Neural cell (in vitro differentiated cells): ENCODE measurements at regions not wholly inside any gene's neighbourhood (a gene's known extent, or its start where the extent isn't known, plus 50 kb on each side); places are given as distances from the start of the nearest gene placed in this dataset.

Source experiments
- H2AFZ ChIP-seq: fragments of 200-600, 300-800 bp; sonication (generic), shearing (Covaris generic); 2 replicates; pipeline ENCODE4 v1.6.0; 2014; ENCODE audit warnings: low read depth, mild to moderate bottlenecking, antibody characterized with exemption, low read length, moderate library complexity
- H3F3A ChIP-seq: fragments of 200-600 bp; shearing (Covaris generic); 2 replicates; pipeline ENCODE4 v1.6.1; 2016; ENCODE audit warnings: mild to moderate bottlenecking, moderate library complexity, mixed read lengths, antibody characterized with exemption, low read length; ENCODE audit not compliant: insufficient read depth, poor library complexity, severe bottlenecking
- H3K27ac ChIP-seq: fragments of 200-600, 300-800 bp; sonication (generic), shearing (Covaris generic); 2 replicates; pipeline ENCODE4 v1.5.1; 2014; ENCODE audit warnings: mild to moderate bottlenecking, low read length, moderate library complexity
- H3K27me3 ChIP-seq: fragments of 300-800, 200-600 bp; sonication (generic), shearing (Covaris generic); 2 replicates; pipeline ENCODE4 v1.6.0; 2014; ENCODE audit warnings: mild to moderate bottlenecking, low read depth, low read length, moderate library complexity; ENCODE audit not compliant: insufficient read depth
- H3K36me3 ChIP-seq: fragments of 300-800, 200-600 bp; sonication (generic), shearing (Covaris generic); 2 replicates; pipeline ENCODE4 v1.5.1; 2014; ENCODE audit warnings: mild to moderate bottlenecking, antibody characterized with exemption, low read length, moderate library complexity; ENCODE audit not compliant: insufficient read depth
- H3K4me2 ChIP-seq: fragments of 300-800, 200-600 bp; sonication (generic), shearing (Covaris generic); 2 replicates; pipeline ENCODE4 v1.6.0; 2014; ENCODE audit warnings: mild to moderate bottlenecking, low read length
- H3K4me3 ChIP-seq: fragments of 300-800, 200-600 bp; sonication (generic), shearing (Covaris generic); 2 replicates; pipeline ENCODE4 v1.5.1; 2014; ENCODE audit warnings: mild to moderate bottlenecking, low read length, moderate library complexity
- H3K79me2 ChIP-seq: fragments of 200-600 bp; shearing (Covaris generic); replicated peaks from 2 replicates; pipeline ENCODE4 v1.6.0; 2014; ENCODE audit warnings: mild to moderate bottlenecking, low read length, moderate library complexity; ENCODE audit not compliant: insufficient read depth
- H3K9ac ChIP-seq: fragments of 300-800, 200-600 bp; sonication (generic), shearing (Covaris generic); 2 replicates; pipeline ENCODE4 v1.6.1; 2016; ENCODE audit warnings: mild to moderate bottlenecking, low read length, mixed read lengths
- H3K9me2 ChIP-seq: fragments of 200-600 bp; shearing (Covaris generic); 2 replicates; pipeline ENCODE4 v1.6.1; 2016; ENCODE audit warnings: mild to moderate bottlenecking, low read length, mixed read lengths; ENCODE audit not compliant: insufficient read depth
- H3K9me3 ChIP-seq: fragments of 200-600, 300-800 bp; sonication (generic), shearing (Covaris generic); 2 replicates; pipeline ENCODE4 v1.6.1; 2016; ENCODE audit warnings: mild to moderate bottlenecking, mixed run types, low read length, moderate library complexity, mixed read lengths
- H4K20me1 ChIP-seq: fragments of 200-600 bp; shearing (Covaris generic); 2 replicates; pipeline ENCODE4 v1.6.1; 2016; ENCODE audit warnings: mild to moderate bottlenecking, mixed run types; ENCODE audit not compliant: insufficient read depth
- CTCF ChIP-seq: fragments of 450-650 bp; IDR thresholded peaks from 2 replicates; pipeline ENCODE4 v1.5.1; 2014; ENCODE audit warnings: antibody characterized with exemption, mild to moderate bottlenecking, moderate library complexity; ENCODE audit not compliant: poor library complexity, severe bottlenecking
- EP300 ChIP-seq: fragments of 450-650 bp; conservative IDR thresholded peaks from 2 replicates; pipeline ENCODE4 v1.6.1; 2014; ENCODE audit warnings: antibody characterized with exemption, mild to moderate bottlenecking, moderate library complexity; ENCODE audit not compliant: poor library complexity, severe bottlenecking
- EZH2 ChIP-seq: fragments of 200-600, 300-800 bp; shearing (Covaris generic), sonication (generic); IDR thresholded peaks from 2 replicates; pipeline ENCODE4 v1.6.1; 2014; ENCODE audit warnings: antibody characterized with exemption, low read length, borderline replicate concordance, mild to moderate bottlenecking; ENCODE audit not compliant: insufficient read depth, poor library complexity, severe bottlenecking
- MXI1 ChIP-seq: fragments of 450-650 bp; conservative IDR thresholded peaks from 2 replicates; pipeline ENCODE4 v1.6.1; 2014; ENCODE audit warnings: antibody characterized with exemption, mild to moderate bottlenecking; ENCODE audit not compliant: poor library complexity, severe bottlenecking
- POLR2AphosphoS5 ChIP-seq: IDR thresholded peaks from 2 replicates; pipeline ENCODE4 v1.6.1; 2012
- RAD21 ChIP-seq: fragments of 450-650 bp; conservative IDR thresholded peaks from 2 replicates; pipeline ENCODE4 v1.6.1; 2014; ENCODE audit warnings: antibody characterized with exemption, mild to moderate bottlenecking, moderate library complexity
- REST ChIP-seq: IDR thresholded peaks from 2 replicates; pipeline ENCODE4 v1.6.1; 2012; ENCODE audit warnings: borderline replicate concordance
- SMC3 ChIP-seq: fragments of 450-650 bp; conservative IDR thresholded peaks from 2 replicates; pipeline ENCODE4 v1.6.1; 2014; ENCODE audit warnings: antibody characterized with exemption, mild to moderate bottlenecking, moderate library complexity; ENCODE audit not compliant: poor library complexity
- TAF1 ChIP-seq: IDR thresholded peaks from 2 replicates; pipeline ENCODE4 v1.6.1; 2012; ENCODE audit warnings: low read depth

- Histone ChIP-seq H4K20me1 (no peaks in the 10 kb centered on the region), H3K9me2 (no peaks in the 10 kb centered on the region), H3K4me2 (no peak overlapping the region), H3K9ac (no peak overlapping the region), H3K79me2 (no peaks in the 10 kb centered on the region), H3K4me3 (no peak overlapping the region), H3K27ac (no peak overlapping the region), H2AFZ (no peak overlapping the region), H3F3A (no peaks in the 10 kb centered on the region), H3K27me3 (no peaks in the 10 kb centered on the region), H3K9me3 (no peaks in the 10 kb centered on the region), H3K36me3 (no peaks in the 10 kb centered on the region)
- TF ChIP-seq TAF1 = no peak
- no peak for TF ChIP-seq EZH2
- TF ChIP-seq POLR2AphosphoS5 = no peak
- no peak for TF ChIP-seq EP300
- TF ChIP-seq MXI1 = no peak
- TF ChIP-seq SMC3 = no peak
- TF ChIP-seq CTCF = no peak
- TF ChIP-seq REST = no peak
- no peak for TF ChIP-seq RAD21
These were observed 218.2 kb upstream of the LRFN2 start for GRCh38 chr6:40805336-40805735.

- no peak overlapping the region for H3K4me3 ChIP-seq
- no peaks in the 10 kb centered on the region for H3K9me2 ChIP-seq
- no peaks in the 10 kb centered on the region for H4K20me1 ChIP-seq
- H3K36me3 ChIP-seq = no peaks in the 10 kb centered on the region
- no peak overlapping the region for H3K27ac ChIP-seq
- no peaks in the 10 kb centered on the region for H3F3A ChIP-seq
- no peak overlapping the region for H2AFZ ChIP-seq
- TF ChIP-seq RAD21 (peak; percentile 48), EP300 (no peak), SMC3 (peak; percentile 41), TAF1 (no peak), POLR2AphosphoS5 (no peak), CTCF (peak; percentile 33), EZH2 (no peak), REST (no peak), MXI1 (no peak)
- no peak overlapping the region for H3K9ac ChIP-seq
- H3K27me3 ChIP-seq = no peaks in the 10 kb centered on the region
- H3K79me2 ChIP-seq = no peaks in the 10 kb centered on the region
- H3K4me2 ChIP-seq = no peak overlapping the region
- H3K9me3 ChIP-seq = no peaks in the 10 kb centered on the region
These were observed 217.7 kb upstream of the LRFN2 start for GRCh38 chr6:40804905-40805304.
